AG04449 (cell line): ENCODE measurements at regions not wholly inside any gene's neighbourhood (a gene's known extent, or its start where the extent isn't known, plus 50 kb on each side); places are given as distances from the start of the nearest gene placed in this dataset.
"Not testable (repeated sequence)": the region's sequence is repeated elsewhere in the genome, so short reads cannot be mapped to it uniquely, and the experiment has no call there.

Experiments
- CTCF ChIA-PET: fragments of 350-600 bp; formaldehyde crosslinking; extraction: SDS; loops from one replicate; lab custom pipeline; 2021; ENCODE audit warnings: antibody characterized with exemption; lab: Yijun Ruan, JAX
- POLR2A ChIA-PET: fragments of 400-600, 350-600 bp; formaldehyde crosslinking; extraction: SDS; loops from one replicate; lab custom pipeline; 2020; ENCODE audit warnings: antibody characterized with exemption, inconsistent platforms; lab: Yijun Ruan, JAX
- DNase-seq: peaks from one replicate; pipeline ENCODE4 v3.0.0-alpha.2; 2010; ENCODE audit warnings: low read depth, low spot score
- H3K4me3 ChIP-seq: 2 replicates; pipeline ENCODE4 v1.5.1; 2011; ENCODE audit warnings: low read depth, mild to moderate bottlenecking, control low read depth, low read length
- CTCF ChIP-seq: IDR thresholded peaks from one replicate; pipeline ENCODE4 v1.5.1; 2011; ENCODE audit warnings: mild to moderate bottlenecking, moderate library complexity, low read length, control low read depth, inconsistent platforms; ENCODE audit not compliant: insufficient read depth; ENCODE audit errors: missing control alignments

DNA sequence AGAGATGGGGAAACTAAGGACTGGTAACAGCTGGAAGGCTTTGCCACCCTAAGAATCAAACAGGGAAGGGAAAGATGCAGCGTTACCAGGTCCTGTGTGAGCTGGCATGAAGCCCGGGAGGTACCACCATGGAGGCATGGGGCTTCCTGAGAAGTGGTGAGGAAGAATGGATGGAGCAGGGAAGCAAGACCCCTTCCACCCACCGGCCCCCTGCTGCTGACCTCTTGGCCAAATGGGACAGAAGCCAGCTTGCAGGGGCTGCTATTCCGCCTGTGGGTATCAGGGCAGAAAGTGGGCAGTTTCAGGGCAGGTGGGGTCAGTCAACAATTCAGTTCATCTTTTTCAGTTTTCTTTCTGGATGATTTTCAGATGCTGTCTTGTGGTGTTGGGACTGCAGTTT lies 1099.9 kb downstream of the TBC1D22A start:
- ChIA-PET CTCF (no interaction called here), POLR2A (no interaction called here)
- no peak overlapping the region for H3K4me3 ChIP-seq
- TF ChIP-seq CTCF: no peak
- no peak for DNase-seq

- DNase-seq, H3K4me3 ChIP-seq, POLR2A ChIA-PET, CTCF ChIA-PET: not testable (repeated sequence)
Observed at GRCh38 chr22:47860907-47861306, 1098.5 kb downstream of the TBC1D22A start.

GRCh38 chr22:47859881-47860525 lies 1097.6 kb downstream of the TBC1D22A start:
- no peak for TF ChIP-seq CTCF
- CTCF ChIA-PET: no interaction called here

DNA sequence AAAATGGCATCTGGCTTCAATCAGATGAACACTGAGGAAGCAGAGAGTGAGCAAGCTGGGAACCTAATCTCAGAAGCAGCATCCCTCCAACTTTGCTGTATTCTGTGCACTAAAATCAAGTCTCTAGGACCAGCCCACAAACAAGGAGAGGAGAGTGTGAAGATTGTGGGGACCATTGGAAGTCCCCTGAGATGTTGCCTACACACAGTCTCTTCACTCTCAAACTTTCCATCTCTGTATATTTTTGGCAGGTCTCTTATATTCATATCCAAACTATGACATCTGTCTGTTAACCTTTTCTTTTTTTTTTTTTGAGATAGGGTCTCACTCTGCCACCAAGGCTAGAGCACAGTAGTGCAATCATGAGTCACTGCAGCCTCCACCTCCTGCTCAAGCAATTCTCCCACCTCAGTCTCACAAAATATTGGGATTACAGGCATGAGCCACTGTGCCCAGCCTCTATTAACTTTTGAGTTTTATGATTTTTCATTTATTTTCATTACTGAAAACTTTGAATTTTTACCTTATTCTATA lies 1096.4 kb downstream of the TBC1D22A start:
- CTCF ChIA-PET: no interaction called here
- DNase-seq: no peak
- TF ChIP-seq CTCF: no peak
- POLR2A ChIA-PET: no interaction called here
- H3K4me3 ChIP-seq: no peak overlapping the region

More at GRCh38 chr22:47859881-47860525, 1097.6 kb downstream of the TBC1D22A start:
- H3K4me3 ChIP-seq: no peak overlapping the region
- DNase-seq: no peak
- POLR2A ChIA-PET: no interaction called here

- CTCF ChIA-PET: no interaction called here
- no peak for TF ChIP-seq CTCF
- no peak overlapping the region for H3K4me3 ChIP-seq
- DNase-seq: no peak
- POLR2A ChIA-PET: no interaction called here
Observed at GRCh38 chr22:47854680-47855079, 1092.2 kb downstream of the TBC1D22A start.

- no peak for DNase-seq
- no peak for TF ChIP-seq CTCF
- CTCF ChIA-PET: no interaction called here
- no peak overlapping the region for H3K4me3 ChIP-seq
- POLR2A ChIA-PET: no interaction called here
Observed at GRCh38 chr22:47854251-47854650, 1091.8 kb downstream of the TBC1D22A start.

DNA sequence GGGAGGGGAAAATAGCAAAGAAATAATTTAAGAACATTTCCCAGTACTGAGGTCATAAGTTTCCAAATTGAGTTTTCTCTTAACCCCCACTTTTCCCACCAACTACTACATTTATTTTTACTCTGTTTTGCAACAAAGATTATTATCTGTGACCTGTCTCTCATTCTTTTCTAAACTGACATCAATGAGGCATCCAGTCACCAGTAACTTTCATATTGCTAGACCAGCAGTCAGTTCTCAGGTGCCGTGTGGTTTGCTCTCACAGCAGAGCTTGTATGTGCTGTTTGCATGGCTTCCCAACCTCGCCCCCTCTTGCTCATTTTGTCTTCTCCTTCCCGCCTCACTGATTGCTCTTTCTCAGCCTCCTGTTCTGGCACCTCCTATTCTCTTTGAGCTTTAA lies 1091.3 kb downstream of the TBC1D22A start:
- ChIA-PET CTCF (no interaction called here), POLR2A (no interaction called here)
- no peak overlapping the region for H3K4me3 ChIP-seq
- DNase-seq: no peak
- TF ChIP-seq CTCF: no peak
